ENCODE measurements at regions not wholly inside any gene's neighbourhood (a gene's known extent, or its start where the extent isn't known, plus 50 kb on each side); places are given as distances from the start of the nearest gene placed in this dataset.

- DNase-seq: no peak
Observed at GRCh38 chr12:22740656-22741355, 115.8 kb downstream of the ETNK1 start.

- DNase-seq: no peak
Observed at GRCh38 chr12:22743700-22744099, 118.7 kb downstream of the ETNK1 start.

- DNase-seq: no peak
Observed at GRCh38 chr12:22744197-22744596, 119.2 kb downstream of the ETNK1 start.

- no peak for DNase-seq
Observed at GRCh38 chr12:22746720-22747119, 121.7 kb downstream of the ETNK1 start.

GRCh38 chr12:22755629-22756028 lies 130.7 kb downstream of the ETNK1 start:
- DNase-seq: no peak

GRCh38 chr12:22759769-22760674 lies 135.1 kb downstream of the ETNK1 start:
- DNase-seq: no peak

- no peak for DNase-seq
Observed at GRCh38 chr12:22765421-22766130, 140.6 kb downstream of the ETNK1 start.

- no peak for DNase-seq
Observed at GRCh38 chr12:22766911-22767420, 142.0 kb downstream of the ETNK1 start.

GRCh38 chr12:22781339-22781738 lies 156.4 kb downstream of the ETNK1 start:
- no peak for DNase-seq

- DNase-seq: no peak
Observed at GRCh38 chr12:22787557-22787956, 162.6 kb downstream of the ETNK1 start.

GRCh38 chr12:22788913-22789312 lies 163.9 kb downstream of the ETNK1 start:
- no peak for DNase-seq

- DNase-seq: no peak
Observed at GRCh38 chr12:22792138-22792537, 167.2 kb downstream of the ETNK1 start.

- DNase-seq: no peak
Observed at GRCh38 chr12:22794017-22794416, 169.0 kb downstream of the ETNK1 start.

- no peak for DNase-seq
Observed at GRCh38 chr12:22796941-22797630, 172.1 kb downstream of the ETNK1 start.

GRCh38 chr12:22797701-22798100 lies 172.7 kb downstream of the ETNK1 start:
- DNase-seq: no peak

GRCh38 chr12:22798116-22798515 lies 173.1 kb downstream of the ETNK1 start:
- DNase-seq: no peak

- no peak for DNase-seq
Observed at GRCh38 chr12:22799503-22799902, 174.5 kb downstream of the ETNK1 start.

GRCh38 chr12:22800332-22800731 lies 175.4 kb downstream of the ETNK1 start:
- no peak for DNase-seq

GRCh38 chr12:22802883-22803630 lies 178.1 kb downstream of the ETNK1 start:
- DNase-seq: no peak

- DNase-seq: no peak
Observed at GRCh38 chr12:22803725-22804124, 178.8 kb downstream of the ETNK1 start.

- DNase-seq: no peak
Observed at GRCh38 chr12:22808860-22809259, 183.9 kb downstream of the ETNK1 start.

GRCh38 chr12:22810036-22810435 lies 185.1 kb downstream of the ETNK1 start:
- no peak for DNase-seq

Measured in stimulated activated CD4-positive, alpha-beta T cell treated with anti-CD3 and anti-CD28 coated beads, Interleukin-4, amount 100 ng/mL, for 24 hours (primary cell).